ENCODE measurements at regions not wholly inside any gene's neighbourhood (a gene's known extent, or its start where the extent isn't known, plus 50 kb on each side); places are given as distances from the start of the nearest gene placed in this dataset.

DNA sequence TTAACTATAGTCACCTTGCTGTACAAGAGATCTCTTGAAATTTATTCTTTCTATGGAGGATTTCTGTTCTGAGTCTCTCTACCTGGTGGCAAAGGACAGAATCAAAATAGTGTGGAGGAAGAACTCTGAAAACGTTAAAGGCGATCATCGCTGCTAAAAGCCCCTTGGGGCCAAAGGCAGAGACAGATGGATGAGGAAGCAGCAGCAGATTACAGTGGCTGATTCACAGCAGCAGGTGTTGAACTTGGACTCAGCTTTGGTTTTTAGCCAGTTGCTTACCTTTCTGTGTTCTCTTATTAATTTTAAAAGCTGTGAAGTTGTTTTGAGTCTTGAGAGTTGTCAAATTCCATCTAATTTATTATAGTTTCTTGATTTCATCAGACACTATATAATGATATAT lies 956.1 kb upstream of the GOT2 start:
- TF ChIP-seq, protein P1, sequence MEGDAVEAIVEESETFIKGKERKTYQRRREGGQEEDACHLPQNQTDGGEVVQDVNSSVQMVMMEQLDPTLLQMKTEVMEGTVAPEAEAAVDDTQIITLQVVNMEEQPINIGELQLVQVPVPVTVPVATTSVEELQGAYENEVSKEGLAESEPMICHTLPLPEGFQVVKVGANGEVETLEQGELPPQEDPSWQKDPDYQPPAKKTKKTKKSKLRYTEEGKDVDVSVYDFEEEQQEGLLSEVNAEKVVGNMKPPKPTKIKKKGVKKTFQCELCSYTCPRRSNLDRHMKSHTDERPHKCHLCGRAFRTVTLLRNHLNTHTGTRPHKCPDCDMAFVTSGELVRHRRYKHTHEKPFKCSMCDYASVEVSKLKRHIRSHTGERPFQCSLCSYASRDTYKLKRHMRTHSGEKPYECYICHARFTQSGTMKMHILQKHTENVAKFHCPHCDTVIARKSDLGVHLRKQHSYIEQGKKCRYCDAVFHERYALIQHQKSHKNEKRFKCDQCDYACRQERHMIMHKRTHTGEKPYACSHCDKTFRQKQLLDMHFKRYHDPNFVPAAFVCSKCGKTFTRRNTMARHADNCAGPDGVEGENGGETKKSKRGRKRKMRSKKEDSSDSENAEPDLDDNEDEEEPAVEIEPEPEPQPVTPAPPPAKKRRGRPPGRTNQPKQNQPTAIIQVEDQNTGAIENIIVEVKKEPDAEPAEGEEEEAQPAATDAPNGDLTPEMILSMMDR (IDR thresholded peaks at IDR 0.05 in 4 of 5, conservative IDR thresholded peaks at IDR 0.05 in 1 of 5), result no peak
- no peak for TF ChIP-seq POLR2A (IDR thresholded peaks at IDR 0.05)
